CD4-positive, alpha-beta T cell treated with Interleukin-2 at 100 ng/mL for 4 hours (primary cell): ENCODE measurements at regions not wholly inside any gene's neighbourhood (a gene's known extent, or its start where the extent isn't known, plus 50 kb on each side); places are given as distances from the start of the nearest gene placed in this dataset.

Source experiments
- DNase-seq: peaks from one replicate; pipeline ENCODE4 v3.0.0-alpha.2; 2020; ENCODE audit warnings: low spot score

- DNase-seq: no peak
These were observed 128.1 kb upstream of the E2F8 start for GRCh38 chr11:19368726-19369375.

- no peak for DNase-seq
These were observed 126.4 kb upstream of the E2F8 start for GRCh38 chr11:19366992-19367709.

- no peak for DNase-seq
These were observed 125.1 kb upstream of the E2F8 start for GRCh38 chr11:19365743-19366410.

- DNase-seq: no peak
These were observed 118.7 kb upstream of the E2F8 start for GRCh38 chr11:19359221-19360000.

GRCh38 chr11:19357943-19358342 lies 117.2 kb upstream of the E2F8 start:
- DNase-seq: no peak

GRCh38 chr11:19355601-19356000 lies 114.9 kb upstream of the E2F8 start:
- no peak for DNase-seq

- no peak for DNase-seq
These were observed 112.6 kb upstream of the E2F8 start for GRCh38 chr11:19353287-19353850.

GRCh38 chr11:19352771-19353160 lies 112.0 kb upstream of the E2F8 start:
- DNase-seq: no peak

GRCh38 chr11:19352072-19352770 lies 111.5 kb upstream of the E2F8 start:
- DNase-seq: no peak

GRCh38 chr11:19351426-19351825 lies 110.7 kb upstream of the E2F8 start:
- no peak for DNase-seq

- no peak for DNase-seq
These were observed 109.4 kb upstream of the E2F8 start for GRCh38 chr11:19350160-19350559.

- DNase-seq: no peak
These were observed 108.7 kb upstream of the E2F8 start for GRCh38 chr11:19349340-19350025.

- no peak for DNase-seq
These were observed 107.2 kb upstream of the E2F8 start for GRCh38 chr11:19347911-19348310.

- no peak for DNase-seq
These were observed 105.3 kb upstream of the E2F8 start for GRCh38 chr11:19345848-19346681.

GRCh38 chr11:19345519-19345847 lies 104.7 kb upstream of the E2F8 start:
- no peak for DNase-seq

GRCh38 chr11:19344661-19345518 lies 104.1 kb upstream of the E2F8 start:
- DNase-seq: no peak

GRCh38 chr11:19342036-19342435 lies 101.3 kb upstream of the E2F8 start:
- no peak for DNase-seq

- DNase-seq: no peak
These were observed 97.6 kb upstream of the E2F8 start for GRCh38 chr11:19338375-19338774.

GRCh38 chr11:19337779-19338178 lies 97.0 kb upstream of the E2F8 start:
- no peak for DNase-seq
